Heart right ventricle (tissue), 16 donors: ENCODE measurements at regions not wholly inside any gene's neighbourhood (a gene's known extent, or its start where the extent isn't known, plus 50 kb on each side); places are given as distances from the start of the nearest gene placed in this dataset.

Experiments used
- ATAC-seq, 8 donors: fragments of 200-7000 bp; cut with Tn5 transposase; one replicate each; pipeline ENCODE4 v1.9.1; 2020; ENCODE audit warnings: mild to moderate bottlenecking in 8 of 8, moderate library complexity in 8 of 8, moderate number of reproducible peaks in 1 of 8
- DNase-seq, 2 donors: peaks; one replicate each; pipeline ENCODE4 v3.0.0-alpha.2; 2020
- H3K27ac ChIP-seq, 10 donors: fragments of 200-600 bp; sonication (generic) in 2 of 10; one replicate each; pipeline versions ENCODE4 v1.5.0 to v1.8.0; 2020 to 2022; ENCODE audit warnings: mild to moderate bottlenecking in 3 of 10
- H3K27me3 ChIP-seq, 7 donors: fragments of 200-600 bp; one replicate each; pipeline ENCODE4 v1.8.0; 2021 to 2022; ENCODE audit warnings: mild to moderate bottlenecking in 2 of 7
- H3K36me3 ChIP-seq, 9 donors: fragments of 200-600 bp; sonication (generic) in 1 of 9; one replicate each; pipeline versions ENCODE4 v1.5.0 to v1.8.0; 2020 to 2022; ENCODE audit warnings: mild to moderate bottlenecking in 2 of 9
- H3K4me1 ChIP-seq, 9 donors: fragments of 200-600 bp; sonication (generic) in 1 of 9; one replicate each; pipeline versions ENCODE4 v1.5.0 to v1.8.0; 2020 to 2022; ENCODE audit warnings: mild to moderate bottlenecking in 4 of 9
- H3K4me3 ChIP-seq, 10 donors: fragments of 200-600 bp; sonication (generic) in 2 of 10; one replicate each; pipeline versions ENCODE4 v1.5.0 to v1.8.0; 2020 to 2022; ENCODE audit warnings: mild to moderate bottlenecking in 7 of 10, moderate library complexity in 2 of 10
- H3K9me3 ChIP-seq, 11 donors: fragments of 200-600 bp in 10 of 11; sonication (generic) in 2 of 11; one replicate each; pipeline versions ENCODE4 v1.5.0 to v1.8.0; 2013 to 2022; ENCODE audit warnings: mild to moderate bottlenecking in 2 of 11, control low read depth in 1 of 11, moderate library complexity in 1 of 11
- WGBS, 2 donors: extraction: QIAGEN DNeasy Blood & Tissue Kit; methylation state at CpG; one replicate each; pipeline ENCODE4 v1.1.7; 2013; ENCODE audit warnings: inconsistent platforms in 1 of 2; 5-methylcytosine and 5-hydroxymethylcytosine counted together
- intact Hi-C, 10 donors: fragments of 100-400 bp; cut with DNase I; formaldehyde crosslinking; loops; one replicate each; pipeline versions ENCODE4 v1.11.1 to v1.14.2; 2022
- TF ChIP-seq, protein P1 (sequence below), 9 donors: fragments of 200-600 bp; sonication (generic) in 2 of 9; IDR thresholded peaks; one replicate each; pipeline versions ENCODE4 v1.5.0 to v1.8.0; 2021 to 2022; ENCODE audit warnings: antibody characterized with exemption in 9 of 9, mild to moderate bottlenecking in 5 of 9, moderate library complexity in 1 of 9
- donor health status: Arrhythmogenic right ventricular cardiomyopathy.
- donor health status: ischemic (EF 13 %, LVEDD 7.1; RV severe dilation, severe dysfunction).
- donor health status: healthy with polysubstance abuse.
- donor health status: DM: no; HTN: yes; CAD: no.
- donor health status: DM: no; HTN: no; CAD: no.
- donor health status: ischemic (EF 25% LVEDD 6.9; RV normal size, moderate dysfunction).
- donor health status: ischemic (EF 25% LVEDD 5.7; RV mildly dilated, moderate dysfunction).
- donor health status: healthy.
- donor health status: DM: yes; HTN: yes; CAD: no.
- donor health status: Ischemic cardiomyopathy.
- donor health status: ischemic (EF 35%, LVEDD 5.7; RV mildly dilated, moderate dysfunction).
- donor health status: nonischemic (EF 11% LVEDD 7.7; RV severe dilation, severe dysfunction).
- donor health status: DM: yes; HTN: yes; CAD: no.
- donor health status: PGD.
- donor health status: ischemic (EF 29% LVEDD 5.4; RV normal size, mild dysfunction).
- donor health status: nonischemic (EF 23%, LVEDD 6.1; RV moderate dilation, normal function).

DNA sequence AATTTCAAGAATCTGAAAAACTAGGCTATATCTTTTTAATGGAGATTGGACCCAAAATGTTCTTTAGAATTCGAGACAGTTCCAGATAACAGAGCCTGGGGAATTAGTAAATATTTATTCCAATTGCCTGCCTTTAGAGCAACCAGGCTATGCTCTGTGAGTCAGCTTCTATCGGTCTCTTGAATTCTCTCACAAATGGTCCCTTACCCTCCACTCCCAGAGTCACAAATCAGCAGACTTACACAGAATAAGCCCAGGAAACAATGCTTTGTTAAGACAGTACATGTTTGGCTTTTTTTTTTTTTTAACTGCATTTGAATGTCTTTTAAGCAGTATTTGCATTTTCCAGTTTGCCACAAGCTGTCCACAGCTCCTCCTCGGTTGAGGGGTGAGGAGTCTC is 460.7 kb upstream of the CBLB start:
- no peak overlapping the region for H3K4me3 ChIP-seq
- intact Hi-C loops = no loop called here
- no peak for ATAC-seq
- peaks cover 0 to 9% (median 0%) of the 10 kb centered on the region in 11 donors for H3K9me3 ChIP-seq
- no peak overlapping the region for H3K27ac ChIP-seq
- WGBS, 2 donors = 71 to 81% methylated on average over 3 of the region's 3 CpGs
- H3K4me1 ChIP-seq = no peaks in the 10 kb centered on the region
- TF ChIP-seq, protein P1, sequence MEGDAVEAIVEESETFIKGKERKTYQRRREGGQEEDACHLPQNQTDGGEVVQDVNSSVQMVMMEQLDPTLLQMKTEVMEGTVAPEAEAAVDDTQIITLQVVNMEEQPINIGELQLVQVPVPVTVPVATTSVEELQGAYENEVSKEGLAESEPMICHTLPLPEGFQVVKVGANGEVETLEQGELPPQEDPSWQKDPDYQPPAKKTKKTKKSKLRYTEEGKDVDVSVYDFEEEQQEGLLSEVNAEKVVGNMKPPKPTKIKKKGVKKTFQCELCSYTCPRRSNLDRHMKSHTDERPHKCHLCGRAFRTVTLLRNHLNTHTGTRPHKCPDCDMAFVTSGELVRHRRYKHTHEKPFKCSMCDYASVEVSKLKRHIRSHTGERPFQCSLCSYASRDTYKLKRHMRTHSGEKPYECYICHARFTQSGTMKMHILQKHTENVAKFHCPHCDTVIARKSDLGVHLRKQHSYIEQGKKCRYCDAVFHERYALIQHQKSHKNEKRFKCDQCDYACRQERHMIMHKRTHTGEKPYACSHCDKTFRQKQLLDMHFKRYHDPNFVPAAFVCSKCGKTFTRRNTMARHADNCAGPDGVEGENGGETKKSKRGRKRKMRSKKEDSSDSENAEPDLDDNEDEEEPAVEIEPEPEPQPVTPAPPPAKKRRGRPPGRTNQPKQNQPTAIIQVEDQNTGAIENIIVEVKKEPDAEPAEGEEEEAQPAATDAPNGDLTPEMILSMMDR (IDR thresholded peaks at IDR 0.05) = no peak
- no peak for DNase-seq
- no peaks in the 10 kb centered on the region for H3K36me3 ChIP-seq
- H3K27me3 ChIP-seq = no peaks in the 10 kb centered on the region

DNA sequence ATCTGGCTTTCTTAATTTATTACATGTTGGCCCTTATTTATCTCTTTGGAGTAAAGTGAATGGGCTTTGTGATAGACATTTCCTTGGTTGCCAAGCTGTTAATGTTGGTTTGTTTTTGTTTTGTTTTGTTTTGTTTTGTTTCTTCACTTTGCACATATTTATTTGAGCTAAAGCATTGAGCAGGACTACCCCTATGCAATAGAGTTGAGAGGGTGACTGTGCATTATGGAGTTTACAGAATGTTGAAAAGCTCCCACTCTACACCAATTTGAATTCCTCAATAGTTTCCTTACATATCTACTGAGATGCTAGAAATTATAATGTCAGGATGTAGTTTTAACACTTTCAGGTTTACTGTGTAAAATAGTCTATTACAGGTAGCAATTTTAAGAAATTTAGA is 462.8 kb upstream of the CBLB start:
- ATAC-seq = no peak
- TF ChIP-seq, protein P1 (IDR thresholded peaks at IDR 0.05) = no peak
- no peak overlapping the region for H3K4me3 ChIP-seq
- H3K4me1 ChIP-seq = no peaks in the 10 kb centered on the region
- H3K27ac ChIP-seq = no peak overlapping the region
- intact Hi-C loops = no loop called here
- H3K36me3 ChIP-seq = no peaks in the 10 kb centered on the region
- H3K9me3 ChIP-seq = no peaks in the 10 kb centered on the region
- DNase-seq = no peak
- no peaks in the 10 kb centered on the region for H3K27me3 ChIP-seq

DNA sequence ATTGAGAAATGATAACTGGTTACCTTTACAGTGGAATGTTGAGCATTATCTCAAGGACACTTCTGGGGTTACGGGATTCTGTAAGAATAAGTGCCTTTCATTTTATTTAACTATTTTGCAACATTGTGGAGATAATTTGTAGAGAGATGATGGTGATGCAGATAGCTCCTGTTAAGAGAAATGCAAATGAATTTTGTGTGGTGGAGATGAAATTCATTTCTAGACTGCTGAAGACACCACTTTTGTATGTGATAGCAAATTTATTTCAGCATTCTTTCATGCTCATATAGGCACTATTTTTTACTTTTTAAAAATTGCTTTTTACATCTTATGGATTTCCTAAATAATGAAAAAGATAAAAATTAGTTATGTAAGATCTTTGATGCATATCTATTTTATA is 463.3 kb upstream of the CBLB start:
- intact Hi-C loops = no loop called here
- Histone ChIP-seq H3K27ac (no peak overlapping the region), H3K9me3 (no peaks in the 10 kb centered on the region), H3K27me3 (no peaks in the 10 kb centered on the region), H3K4me1 (no peaks in the 10 kb centered on the region), H3K4me3 (no peak overlapping the region), H3K36me3 (no peaks in the 10 kb centered on the region)
- 94 to 99% methylated on average over 1 of the region's 1 CpG for WGBS, 2 donors
- DNase-seq (no peak), ATAC-seq (no peak)
- TF ChIP-seq, protein P1 (IDR thresholded peaks at IDR 0.05) = no peak

DNA sequence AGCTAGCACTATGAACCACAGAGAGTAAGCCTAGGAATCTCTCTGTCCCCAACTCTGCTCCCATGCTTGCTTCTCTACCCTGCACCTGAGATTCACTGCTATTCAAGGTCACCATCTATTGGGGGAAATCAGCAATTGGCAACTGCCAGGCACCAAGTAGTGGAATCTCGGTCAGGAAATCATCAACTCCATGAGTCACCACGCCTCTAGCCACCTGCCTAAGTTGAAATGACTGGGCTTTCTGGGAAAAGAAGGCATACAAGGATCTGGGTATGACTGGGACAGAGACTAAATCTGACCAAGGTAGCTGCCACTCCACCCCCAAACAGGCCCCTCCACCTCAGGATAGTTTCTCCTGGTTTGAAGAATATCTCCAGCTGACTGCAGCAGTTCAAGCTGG is 464.1 kb upstream of the CBLB start:
- no peak overlapping the region for H3K27ac ChIP-seq
- H3K9me3 ChIP-seq = no peaks in the 10 kb centered on the region
- no peak for DNase-seq
- H3K4me1 ChIP-seq = no peaks in the 10 kb centered on the region
- no peak overlapping the region for H3K4me3 ChIP-seq
- no peaks in the 10 kb centered on the region for H3K27me3 ChIP-seq
- no peaks in the 10 kb centered on the region for H3K36me3 ChIP-seq
- WGBS, 2 donors = 92 to 97% methylated on average over 2 of the region's 2 CpGs
- ATAC-seq = no peak
- TF ChIP-seq, protein P1 (IDR thresholded peaks at IDR 0.05) = no peak
- intact Hi-C loops = no loop called here
